GM19043 (cell line): ENCODE measurements at regions not wholly inside any gene's neighbourhood (a gene's known extent, or its start where the extent isn't known, plus 50 kb on each side); places are given as distances from the start of the nearest gene placed in this dataset.
"Not testable (repeated sequence)": the region's sequence is repeated elsewhere in the genome, so short reads cannot be mapped to it uniquely, and the experiment has no call there.

Experiments
- ATAC-seq: cut with Tn5 transposase; IDR thresholded peaks from one replicate; pipeline ENCODE4 v1.9.1; 2021; ENCODE audit warnings: low read depth; ENCODE audit not compliant: unreplicated experiment

DNA sequence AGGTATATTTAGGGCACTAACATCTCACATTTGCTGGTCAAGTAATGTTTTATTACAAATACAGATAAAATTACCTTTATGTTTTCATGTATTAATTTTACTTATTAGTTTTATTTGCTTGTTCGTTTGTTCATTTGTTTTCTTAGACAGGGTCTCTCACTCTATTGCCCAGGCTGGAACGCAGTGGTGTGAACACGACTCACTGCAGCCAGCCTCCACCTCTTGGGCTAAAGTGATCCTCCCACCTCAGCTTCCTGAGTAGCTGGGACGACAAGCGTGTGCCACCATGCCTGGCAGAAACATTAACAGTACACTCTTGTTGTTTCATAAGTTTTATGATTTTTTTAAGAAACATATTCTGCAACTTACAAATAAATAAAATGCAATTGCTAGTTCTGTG is 123.2 kb downstream of the ZNF608 start:
- no peak for ATAC-seq

DNA sequence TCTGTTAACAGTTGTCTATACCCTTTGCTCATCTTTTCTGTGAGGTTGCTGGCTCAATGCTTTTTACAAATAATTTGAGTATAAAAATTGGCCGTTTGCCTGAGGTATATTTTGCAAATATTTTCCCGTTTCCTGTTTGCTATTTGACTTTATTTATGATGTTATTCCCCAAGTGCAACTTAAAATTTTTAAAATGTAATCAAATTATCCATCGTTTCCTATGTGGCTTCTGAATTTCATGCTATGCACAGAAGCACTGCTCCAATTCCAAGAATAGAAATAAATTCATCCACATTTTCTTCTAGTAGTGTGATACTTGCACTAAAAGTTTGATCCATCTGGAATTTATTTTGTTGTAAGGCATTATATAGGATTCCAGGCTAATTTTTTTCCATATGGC is 123.6 kb downstream of the ZNF608 start:
- ATAC-seq = no peak

DNA sequence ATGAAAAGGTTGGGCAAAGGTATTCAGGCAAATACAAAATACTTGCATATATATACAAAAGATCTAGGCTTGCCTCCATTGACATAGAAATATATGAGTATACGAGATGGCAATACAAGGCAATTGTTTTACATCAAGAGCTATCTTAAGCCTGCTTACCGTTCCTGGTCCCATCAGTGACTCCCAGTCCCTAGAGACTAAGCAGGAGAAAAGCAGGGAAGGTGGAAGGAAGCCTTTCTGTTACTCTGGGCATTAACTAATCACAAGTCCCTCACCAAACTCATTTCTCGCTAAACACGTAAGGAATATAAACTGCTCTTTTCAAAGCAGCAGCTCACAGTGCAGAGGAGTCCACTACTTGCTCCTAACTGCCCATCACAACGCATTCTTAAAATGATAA is 125.2 kb downstream of the ZNF608 start:
- no peak for ATAC-seq

DNA sequence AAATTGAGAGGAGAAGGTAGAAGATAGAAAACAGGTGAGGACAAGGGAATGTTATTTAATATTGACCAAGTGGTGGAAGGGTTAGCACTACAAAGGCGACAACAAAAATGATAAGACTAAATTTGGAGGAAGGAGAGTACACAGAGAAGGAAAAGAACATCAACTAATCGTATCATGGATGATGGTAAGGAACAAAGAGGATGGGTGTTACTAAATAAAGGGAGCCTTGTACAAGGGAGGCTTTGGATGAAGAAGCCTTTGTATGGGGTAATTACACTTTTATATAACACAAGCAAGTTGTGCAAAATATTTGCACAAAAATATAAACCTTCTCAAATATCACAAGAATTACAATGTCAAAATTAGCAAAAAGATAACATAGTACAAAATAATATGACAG is 125.7 kb downstream of the ZNF608 start:
- ATAC-seq = no peak

DNA sequence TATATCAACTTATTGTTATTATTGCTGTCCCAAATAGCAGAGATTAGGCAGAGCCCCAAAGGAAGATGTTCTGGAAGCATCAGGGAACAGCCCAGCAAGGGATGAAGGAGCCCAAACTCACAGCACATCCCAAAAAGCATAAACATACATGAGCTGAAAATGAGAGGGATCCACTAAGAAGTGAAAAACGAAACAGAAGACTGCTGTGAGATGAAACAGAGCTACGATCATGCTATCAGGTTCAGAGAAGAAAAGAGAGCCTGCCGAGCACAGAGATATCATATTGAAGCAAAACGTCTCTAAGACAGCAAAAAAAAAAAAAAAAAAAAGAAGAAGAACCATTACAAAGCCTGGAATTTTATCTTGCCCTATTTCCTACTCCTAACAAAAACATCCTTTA is 127.3 kb downstream of the ZNF608 start:
- no peak for ATAC-seq

DNA sequence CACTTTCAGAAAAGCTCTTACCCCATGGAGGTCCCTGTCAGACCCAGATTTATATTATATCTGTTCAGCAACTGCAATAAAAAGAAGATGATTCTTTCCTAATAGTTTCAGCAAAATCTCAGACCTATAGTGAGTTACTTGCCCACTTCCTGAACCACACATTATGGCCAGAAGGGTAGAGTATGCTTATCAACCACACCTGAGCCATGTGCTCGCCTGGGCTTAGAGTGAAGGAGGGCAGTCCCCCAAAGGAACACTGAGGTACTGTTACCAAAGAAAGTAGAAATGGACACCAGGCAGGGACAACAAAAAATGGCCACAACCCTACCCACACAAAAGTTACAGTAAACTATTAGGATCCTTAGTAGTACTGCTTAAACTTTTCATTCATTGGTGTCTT is 128.7 kb downstream of the ZNF608 start:
- ATAC-seq = no peak

DNA sequence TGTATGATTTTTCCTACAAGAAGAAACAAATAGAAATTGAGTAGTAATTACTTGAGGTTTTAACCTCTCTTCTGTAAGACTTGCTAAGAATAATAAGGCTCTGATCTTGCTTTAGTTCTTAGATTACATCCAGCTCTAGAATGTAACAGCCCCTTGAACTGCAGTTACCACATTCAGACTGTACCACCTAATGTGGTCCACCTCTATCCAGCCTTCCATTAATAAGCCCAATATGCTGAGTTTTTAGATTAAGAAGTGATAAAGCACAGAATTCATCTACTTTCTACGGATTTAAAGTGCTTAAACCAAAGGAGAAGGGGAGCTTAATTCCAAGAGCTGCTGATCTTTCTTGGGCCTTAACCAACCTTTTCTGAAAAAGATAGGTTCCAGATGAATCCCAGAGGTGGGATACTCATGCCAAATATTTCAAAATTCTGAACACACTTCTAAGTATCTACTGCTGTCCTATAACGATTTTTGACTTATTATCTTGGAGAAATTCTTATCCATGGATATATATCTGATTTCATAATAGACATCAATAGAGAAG is 131.5 kb downstream of the ZNF608 start:
- no peak for ATAC-seq

DNA sequence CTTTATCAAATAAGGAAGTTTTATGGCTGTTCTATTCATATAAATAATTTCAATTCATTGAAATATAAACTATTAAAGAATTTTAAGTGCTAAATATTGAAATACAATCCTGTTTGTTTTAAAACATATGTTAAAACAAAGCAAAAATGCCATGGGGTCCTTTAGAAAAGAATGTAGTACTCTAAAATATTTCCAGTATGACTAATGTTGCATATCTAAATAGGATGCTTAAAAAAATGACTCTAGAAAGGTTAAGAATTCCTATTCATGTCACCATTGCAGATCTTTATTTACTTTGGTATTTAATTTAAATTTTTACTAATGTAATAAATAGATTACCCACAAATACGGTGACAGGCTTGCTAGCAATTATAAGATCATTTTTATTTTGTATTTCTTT is 132.3 kb downstream of the ZNF608 start:
- no peak for ATAC-seq

DNA sequence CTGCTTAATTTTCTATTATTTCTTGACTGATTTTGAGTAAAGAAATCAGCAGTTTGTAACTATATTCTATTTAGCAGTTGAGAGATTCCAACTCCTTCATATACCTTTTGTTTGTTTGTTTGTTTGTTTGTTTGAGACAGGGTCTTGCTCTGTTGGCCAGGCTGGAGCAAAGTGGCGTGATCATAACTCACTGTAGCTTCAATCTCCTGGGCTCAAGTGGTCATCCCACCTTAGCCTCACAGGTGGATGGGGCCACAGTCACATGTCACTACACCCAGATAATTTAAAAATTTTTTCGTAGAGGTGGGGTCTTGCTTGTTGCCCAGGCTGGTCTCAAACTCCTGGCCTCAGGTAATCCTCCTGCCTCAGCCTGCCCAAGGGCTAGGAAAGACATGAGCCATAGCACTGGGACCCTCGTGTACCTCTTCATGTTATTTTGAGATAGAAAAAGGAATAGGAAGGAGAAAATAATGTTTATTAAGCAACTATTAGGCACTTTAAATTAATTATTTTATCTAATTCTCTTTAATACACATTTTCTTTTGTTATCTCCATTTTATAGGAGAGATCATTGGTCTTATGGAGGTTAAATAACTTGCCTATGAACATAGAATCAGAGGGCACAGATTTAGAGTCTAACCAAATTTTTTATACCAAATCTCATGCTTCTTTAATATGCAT is 133.0 kb downstream of the ZNF608 start:
- ATAC-seq = no peak

DNA sequence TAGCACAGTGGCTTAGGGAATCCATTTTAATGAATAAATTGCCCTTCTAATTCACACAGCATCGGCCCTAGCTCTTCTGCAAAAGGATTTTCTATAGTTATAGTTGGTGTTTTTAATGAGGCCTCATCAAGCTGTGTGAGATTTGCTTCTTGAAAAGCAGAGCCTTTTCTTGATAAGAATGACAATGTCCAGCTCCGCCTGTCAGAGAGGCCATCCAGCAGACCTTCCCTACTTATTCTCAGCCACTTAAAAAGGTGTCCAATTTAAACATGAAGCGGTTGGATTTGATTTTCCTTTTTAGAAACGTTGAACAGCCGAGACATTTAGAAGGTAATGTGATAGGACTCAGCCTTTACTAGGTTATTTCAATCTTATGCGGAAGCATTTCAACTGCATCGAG is 134.4 kb downstream of the ZNF608 start:
- ATAC-seq = no peak

DNA sequence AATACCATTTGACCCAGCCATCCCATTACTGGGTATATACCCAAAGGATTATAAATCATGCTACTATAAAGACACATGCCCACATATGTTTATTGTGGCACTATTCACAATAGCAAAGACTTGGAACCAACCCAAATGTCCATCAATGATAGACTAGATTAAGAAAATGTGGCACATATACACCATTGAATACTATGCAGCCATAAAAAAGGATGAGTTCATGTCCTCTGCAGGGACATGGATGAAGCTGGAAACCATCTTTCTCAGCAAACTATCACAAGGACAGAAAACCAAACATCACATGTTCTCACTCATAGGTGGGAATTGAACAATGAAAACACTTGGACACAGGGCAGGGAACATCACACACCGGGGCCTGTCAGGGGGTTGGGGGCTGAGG is 135.2 kb downstream of the ZNF608 start:
- not testable (repeated sequence) for ATAC-seq

DNA sequence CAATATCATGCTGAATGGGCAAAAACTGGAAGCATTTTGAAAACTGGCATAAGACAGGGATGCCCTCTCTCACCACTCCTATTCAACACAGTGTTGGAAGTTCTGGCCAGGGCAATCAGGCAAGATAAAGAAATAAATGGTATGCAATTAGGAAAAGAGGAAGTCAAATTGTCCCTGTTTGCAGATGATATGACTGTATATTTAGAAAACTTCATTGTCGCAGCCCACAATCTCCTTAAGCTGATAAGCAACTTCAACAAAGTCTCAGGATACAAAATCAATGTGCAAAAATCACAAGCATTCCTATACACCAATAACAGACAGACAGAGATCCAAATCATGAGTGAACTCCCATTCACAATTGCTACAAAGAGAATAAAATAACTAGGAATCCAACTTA is 136.8 kb downstream of the ZNF608 start:
- ATAC-seq = not testable (repeated sequence)

DNA sequence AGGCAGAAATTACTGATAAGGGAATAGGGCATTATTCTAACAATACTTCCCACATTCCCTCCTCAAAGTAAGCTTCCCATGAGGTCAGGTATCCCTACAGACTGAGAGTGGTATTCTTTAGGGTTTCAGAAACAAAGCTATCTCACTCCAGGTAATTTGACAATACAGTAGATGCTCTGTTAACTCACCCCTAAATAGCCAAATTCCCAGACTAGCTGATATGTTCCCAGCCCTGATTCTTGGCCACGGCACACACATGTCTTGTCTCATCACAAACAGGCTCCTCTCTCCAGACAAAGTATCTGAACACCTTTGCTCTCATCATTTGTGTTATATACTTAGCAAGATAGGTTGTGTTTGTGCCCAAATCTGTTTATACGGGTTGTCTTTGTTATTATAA is 139.9 kb downstream of the ZNF608 start:
- no peak for ATAC-seq

DNA sequence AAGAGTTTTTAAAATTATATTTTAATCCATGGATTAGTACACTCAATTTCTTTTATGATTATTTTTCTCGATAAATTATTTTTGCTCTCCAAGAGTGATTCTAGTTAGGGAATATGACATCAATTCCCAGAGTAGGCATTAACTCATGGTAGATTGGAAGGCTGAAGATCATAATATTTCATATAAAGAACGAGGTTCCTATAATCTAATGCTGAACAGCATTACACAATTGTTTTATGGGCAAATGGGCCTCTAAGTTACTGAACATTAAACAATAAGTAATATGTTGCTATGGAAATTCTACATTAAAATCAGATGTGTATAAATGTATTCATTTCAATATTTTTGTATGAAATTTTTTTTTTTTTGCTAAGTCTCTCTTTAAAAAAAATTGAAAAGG is 140.3 kb downstream of the ZNF608 start:
- ATAC-seq = no peak

DNA sequence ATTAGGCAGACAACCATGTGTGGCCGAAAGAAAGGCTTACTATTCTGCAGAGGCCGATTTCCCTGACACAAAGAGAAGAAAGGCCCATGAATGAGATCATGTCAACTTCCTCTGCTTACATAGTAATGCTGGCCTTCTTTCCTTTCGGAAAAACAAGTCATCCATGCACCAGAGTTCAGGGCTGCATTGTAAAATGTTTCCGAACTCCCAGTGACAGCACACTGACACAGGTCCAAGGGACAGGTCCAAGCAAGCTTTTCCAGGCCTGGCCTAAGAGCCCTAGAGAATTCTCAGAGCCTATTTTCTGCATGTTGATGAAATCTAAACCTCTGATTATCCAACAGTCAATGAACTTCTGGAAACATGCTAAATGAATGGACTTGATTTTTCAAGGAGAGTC is 140.9 kb downstream of the ZNF608 start:
- no peak for ATAC-seq

DNA sequence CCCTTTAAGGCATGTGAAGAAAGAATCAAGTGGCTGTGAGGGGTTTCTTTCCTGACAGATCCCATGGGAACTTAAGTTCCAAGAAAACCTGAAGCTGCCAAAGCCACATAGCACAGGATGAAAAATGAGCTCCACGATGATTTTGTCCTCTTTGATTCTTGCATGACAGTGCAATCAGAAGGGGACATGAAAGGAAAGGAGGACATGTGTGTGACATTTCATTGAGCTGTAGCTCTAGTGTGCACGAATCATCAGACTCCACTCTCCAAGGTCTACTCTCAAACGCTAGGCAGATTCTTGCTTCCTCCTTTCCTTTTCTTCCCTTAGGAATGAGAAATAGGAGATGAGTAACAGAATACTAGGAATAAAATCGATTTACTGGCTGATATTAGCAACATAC is 142.0 kb downstream of the ZNF608 start:
- ATAC-seq = no peak

DNA sequence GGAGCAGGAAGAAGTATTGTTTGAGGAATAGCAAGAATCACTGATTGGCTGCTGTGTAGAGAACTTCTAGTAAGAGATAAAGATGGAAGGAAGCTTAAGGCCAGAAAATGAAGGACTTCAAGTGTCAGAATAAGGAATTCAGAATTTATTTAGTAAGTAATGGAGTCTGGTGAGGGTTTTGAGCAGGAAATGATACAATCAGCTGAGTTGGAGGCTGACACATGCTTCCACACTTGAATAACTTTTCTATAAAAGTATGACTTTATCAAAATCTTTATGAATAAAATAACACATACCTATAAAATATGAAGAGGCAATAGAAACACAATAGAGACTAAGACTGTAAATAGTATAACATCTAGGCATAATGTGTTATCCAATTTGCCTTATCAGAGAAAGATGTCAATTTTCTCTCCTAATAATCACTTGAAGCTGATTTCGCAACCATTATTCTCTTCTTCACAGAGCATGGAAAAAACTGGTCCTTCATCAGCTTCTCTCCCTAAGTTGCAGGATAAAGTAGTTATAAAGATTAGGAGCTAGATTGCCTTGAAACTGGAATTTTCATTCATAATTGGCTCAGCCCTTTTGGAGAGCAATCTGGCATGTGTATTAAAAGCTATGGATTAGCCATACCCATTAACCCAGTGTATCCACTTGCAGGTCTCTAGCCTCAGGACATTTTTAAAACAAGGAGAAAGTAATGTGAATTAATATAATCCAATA is 143.4 kb downstream of the ZNF608 start:
- ATAC-seq = no peak

DNA sequence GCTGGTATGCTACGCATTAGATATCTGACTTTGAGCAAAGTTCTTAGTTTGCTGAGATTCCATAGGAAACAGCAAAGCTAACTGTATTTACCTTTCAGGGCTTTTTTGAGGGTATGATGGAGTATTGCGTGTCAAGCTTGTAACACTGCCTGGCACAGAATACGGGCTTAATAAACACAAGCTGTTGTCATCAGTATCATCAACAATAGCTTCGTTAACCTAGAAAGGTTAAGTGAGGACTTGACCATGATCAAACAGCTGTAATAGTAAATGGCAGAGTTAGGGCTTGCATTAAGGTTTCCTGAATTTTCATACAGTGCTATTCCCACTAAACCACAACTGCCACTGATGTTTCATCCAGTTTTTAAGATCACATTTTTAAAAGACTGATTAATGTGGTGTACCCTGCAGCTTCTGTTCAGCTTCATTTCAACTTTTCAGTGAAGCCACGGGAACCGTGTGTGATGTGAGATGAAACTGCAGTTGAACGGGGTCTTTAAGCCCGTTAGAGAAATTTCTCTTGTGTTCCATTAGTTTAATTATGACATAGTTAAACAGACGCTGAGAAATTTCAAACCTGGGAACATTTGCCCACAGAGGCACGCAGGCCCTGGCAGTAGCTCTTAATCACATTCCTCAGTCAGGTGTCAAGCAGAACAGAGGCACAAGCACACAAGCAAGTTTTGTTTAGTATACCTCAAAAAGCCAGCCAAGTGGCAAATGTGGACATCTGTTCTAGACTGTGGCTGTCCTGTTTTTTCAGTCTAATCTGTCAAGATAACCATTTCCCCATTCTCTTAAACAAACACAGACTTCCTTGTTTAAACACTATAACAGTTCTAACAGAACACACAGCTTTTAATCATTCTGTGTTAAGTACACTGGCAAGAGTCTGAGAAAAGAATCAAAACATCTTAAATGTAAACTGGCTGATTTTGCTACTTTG is 147.1 kb downstream of the ZNF608 start:
- ATAC-seq = peak; percentile 74

DNA sequence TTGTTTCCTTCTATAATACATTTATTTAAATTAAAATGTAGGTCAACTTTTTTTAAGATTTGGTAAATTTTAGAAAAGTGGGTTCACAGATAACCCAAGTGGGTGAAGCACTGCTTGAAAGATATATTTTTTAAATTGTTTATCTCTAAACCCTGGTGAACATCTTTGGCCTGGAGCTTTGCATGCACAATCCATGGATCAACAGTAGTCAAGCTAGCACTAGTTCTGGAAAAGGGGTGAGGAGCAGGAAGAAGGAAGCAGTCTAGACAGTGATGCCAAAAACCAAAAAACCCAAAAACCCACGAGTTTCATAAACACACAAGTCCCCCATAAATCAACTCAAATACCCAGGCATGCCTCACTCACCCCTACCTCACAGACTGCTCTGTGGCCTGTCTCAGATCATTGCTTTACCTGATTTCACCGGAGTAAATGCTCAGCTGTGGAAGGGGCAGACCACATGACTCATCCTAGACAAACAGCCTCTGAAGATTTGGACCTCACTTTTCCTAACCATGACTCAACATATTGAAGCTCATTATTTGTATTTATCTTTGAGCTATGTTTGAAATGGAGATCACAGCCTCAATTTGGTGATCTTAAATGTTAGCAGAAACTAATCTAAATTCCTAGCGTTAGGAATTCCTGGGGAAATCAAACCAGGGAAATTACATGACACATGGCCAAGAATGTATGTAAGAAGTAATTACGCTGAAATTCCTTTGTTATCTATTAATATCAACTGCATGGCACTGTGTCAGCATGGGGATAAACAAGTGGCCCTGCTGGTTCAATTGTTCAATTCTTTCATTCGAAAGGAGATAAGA is 149.6 kb downstream of the ZNF608 start:
- ATAC-seq = no peak

DNA sequence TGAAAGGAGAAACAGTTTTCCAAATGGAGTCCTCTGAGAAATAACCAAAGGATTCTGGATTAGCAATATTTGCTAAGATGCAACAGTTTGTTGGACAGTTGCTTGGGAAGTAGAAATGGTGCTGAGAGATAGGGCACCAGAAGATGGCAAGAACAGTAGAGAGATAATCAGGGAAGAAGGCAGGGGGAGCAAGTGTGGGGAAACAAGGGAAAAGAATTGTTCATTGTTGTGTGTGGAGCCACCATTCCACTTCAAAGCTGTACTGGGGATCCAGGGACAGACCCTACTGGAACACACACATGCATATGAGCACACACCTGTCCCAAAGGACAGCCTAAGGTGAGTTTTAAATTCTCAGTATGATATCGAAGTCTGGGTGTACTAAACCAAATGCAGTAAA is 152.5 kb downstream of the ZNF608 start:
- ATAC-seq = no peak
